ENCODE measurements at regions not wholly inside any gene's neighbourhood (a gene's known extent, or its start where the extent isn't known, plus 50 kb on each side); places are given as distances from the start of the nearest gene placed in this dataset.

- no peaks in the 10 kb centered on the region for H3K27me3 ChIP-seq (replicated peaks; ENCODE audit: control insufficient read depth, insufficient read depth, low read length)
- TF ChIP-seq CTCF (IDR thresholded peaks at IDR 0.05; ENCODE audit: insufficient read depth, low read length, poor library complexity, severe bottlenecking): no peak
- no peak for DNase-seq (ENCODE audit: extremely low read depth, insufficient read length)
- no peaks in the 10 kb centered on the region for H3K36me3 ChIP-seq (ENCODE audit: control insufficient read depth, insufficient read depth, low read length)
- no peak overlapping the region for H3K4me3 ChIP-seq (replicated peaks; ENCODE audit: low read depth, low read length)
These were observed 212.7 kb downstream of the SLIT2 start for GRCh38 chr4:20464381-20464780.

GRCh38 chr4:20474119-20474518, 222.4 kb downstream of the SLIT2 start:
- no peaks in the 10 kb centered on the region for H3K36me3 ChIP-seq (ENCODE audit: control insufficient read depth, insufficient read depth, low read length)
- H3K27me3 ChIP-seq (replicated peaks; ENCODE audit: control insufficient read depth, insufficient read depth, low read length): no peaks in the 10 kb centered on the region
- H3K4me3 ChIP-seq (replicated peaks; ENCODE audit: low read depth, low read length): no peak overlapping the region
- TF ChIP-seq CTCF (IDR thresholded peaks at IDR 0.05; ENCODE audit: insufficient read depth, low read length, poor library complexity, severe bottlenecking): no peak
- no peak for DNase-seq (ENCODE audit: extremely low read depth, insufficient read length)

DNA sequence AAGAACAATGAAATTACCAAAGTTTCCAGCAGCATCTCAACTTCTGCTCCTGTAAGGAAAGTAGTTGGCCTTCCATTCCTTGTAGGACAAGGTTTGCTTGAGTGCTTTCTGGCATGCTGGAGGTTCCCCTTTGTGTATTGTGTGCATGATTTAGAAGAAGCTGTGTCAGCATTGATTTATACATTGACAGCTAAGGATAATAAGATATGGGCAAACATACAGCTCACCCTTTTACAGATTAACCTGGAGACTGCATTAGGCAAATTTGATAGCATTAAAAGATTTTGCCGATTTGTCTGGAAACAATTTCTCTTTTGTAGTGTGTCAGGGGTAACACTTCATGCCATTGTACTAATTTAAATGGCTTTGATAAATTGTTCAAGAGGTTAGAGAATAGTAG, 221.8 kb upstream of the PACRGL start:
- Histone ChIP-seq H3K27me3 (replicated peaks; ENCODE audit: control insufficient read depth, insufficient read depth, low read length) (no peaks in the 10 kb centered on the region), H3K4me3 (replicated peaks; ENCODE audit: low read depth, low read length) (no peak overlapping the region), H3K36me3 (ENCODE audit: control insufficient read depth, insufficient read depth, low read length) (no peaks in the 10 kb centered on the region)
- no peak for TF ChIP-seq CTCF (IDR thresholded peaks at IDR 0.05; ENCODE audit: insufficient read depth, low read length, poor library complexity, severe bottlenecking)
- no peak for DNase-seq (ENCODE audit: extremely low read depth, insufficient read length)

- Histone ChIP-seq H3K27me3 (replicated peaks; ENCODE audit: control insufficient read depth, insufficient read depth, low read length) (no peaks in the 10 kb centered on the region), H3K4me3 (replicated peaks; ENCODE audit: low read depth, low read length) (no peak overlapping the region), H3K36me3 (ENCODE audit: control insufficient read depth, insufficient read depth, low read length) (no peaks in the 10 kb centered on the region)
- no peak for TF ChIP-seq CTCF (IDR thresholded peaks at IDR 0.05; ENCODE audit: insufficient read depth, low read length, poor library complexity, severe bottlenecking)
- DNase-seq (ENCODE audit: extremely low read depth, insufficient read length): no peak
These were observed 219.9 kb upstream of the PACRGL start for GRCh38 chr4:20480165-20480947.

DNA sequence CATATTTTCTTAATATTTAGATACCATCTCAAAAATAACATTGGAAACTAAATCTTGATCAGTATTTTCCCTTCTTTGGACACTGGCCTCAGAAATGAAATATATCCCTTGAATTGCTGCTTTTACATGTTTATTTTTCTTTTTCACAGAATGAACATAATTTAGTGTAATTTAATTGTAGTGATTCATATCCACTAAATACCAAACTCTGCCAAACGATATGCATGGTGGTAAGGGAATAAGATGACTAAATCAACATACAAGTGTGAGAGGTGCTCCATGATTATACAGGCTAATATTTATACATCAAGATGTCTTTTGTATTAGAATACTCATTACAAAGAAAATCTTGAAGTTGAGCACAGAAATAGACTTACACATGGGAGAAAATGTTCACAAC, 216.8 kb upstream of the PACRGL start:
- Histone ChIP-seq H3K27me3 (replicated peaks; ENCODE audit: control insufficient read depth, insufficient read depth, low read length) (no peaks in the 10 kb centered on the region), H3K36me3 (ENCODE audit: control insufficient read depth, insufficient read depth, low read length) (no peaks in the 10 kb centered on the region), H3K4me3 (replicated peaks; ENCODE audit: low read depth, low read length) (no peak overlapping the region)
- TF ChIP-seq CTCF (IDR thresholded peaks at IDR 0.05; ENCODE audit: insufficient read depth, low read length, poor library complexity, severe bottlenecking): no peak
- no peak for DNase-seq (ENCODE audit: extremely low read depth, insufficient read length)

GRCh38 chr4:20486433-20486832, 213.8 kb upstream of the PACRGL start:
- DNase-seq (ENCODE audit: extremely low read depth, insufficient read length): no peak
- Histone ChIP-seq H3K27me3 (replicated peaks; ENCODE audit: control insufficient read depth, insufficient read depth, low read length) (no peaks in the 10 kb centered on the region), H3K4me3 (replicated peaks; ENCODE audit: low read depth, low read length) (no peak overlapping the region), H3K36me3 (ENCODE audit: control insufficient read depth, insufficient read depth, low read length) (no peaks in the 10 kb centered on the region)
- no peak for TF ChIP-seq CTCF (IDR thresholded peaks at IDR 0.05; ENCODE audit: insufficient read depth, low read length, poor library complexity, severe bottlenecking)

Data from GM06990 (cell line).